HG02884 (cell line): ENCODE measurements at regions not wholly inside any gene's neighbourhood (a gene's known extent, or its start where the extent isn't known, plus 50 kb on each side); places are given as distances from the start of the nearest gene placed in this dataset.

ENCODE experiments used
- ATAC-seq: cut with Tn5 transposase; IDR thresholded peaks from one replicate; pipeline ENCODE4 v1.9.1; 2021; ENCODE audit warnings: mild to moderate bottlenecking, moderate library complexity; ENCODE audit not compliant: unreplicated experiment

GRCh38 chrX:38987198-38987651, 186.0 kb downstream of the MID1IP1 start:
- no peak for ATAC-seq

GRCh38 chrX:38988301-38988700, 187.0 kb downstream of the MID1IP1 start:
- no peak for ATAC-seq

DNA sequence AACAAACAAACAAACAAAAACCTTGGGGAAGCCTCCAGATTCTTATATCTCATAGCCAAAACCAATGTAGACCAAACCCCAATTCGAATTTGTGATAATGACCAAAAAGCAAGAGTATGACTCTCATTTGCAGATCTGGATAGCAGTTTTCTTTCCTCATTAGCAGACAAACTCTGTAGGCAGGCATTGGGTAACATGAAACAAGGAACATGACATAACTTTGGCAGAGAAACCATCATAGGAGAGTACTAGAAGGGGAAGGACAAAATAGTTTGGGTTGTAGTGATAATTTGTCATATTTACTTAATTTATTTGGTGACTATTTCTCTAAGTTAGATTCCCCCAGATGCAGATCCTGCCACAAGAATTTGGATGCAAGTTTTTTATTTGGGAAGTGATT, 187.8 kb downstream of the MID1IP1 start:
- no peak for ATAC-seq

GRCh38 chrX:38991656-38992440, 190.6 kb downstream of the MID1IP1 start:
- ATAC-seq = no peak

- ATAC-seq = no peak
Measured at GRCh38 chrX:38992441-38993096, 191.3 kb downstream of the MID1IP1 start.

GRCh38 chrX:38993500-38993899, 192.2 kb downstream of the MID1IP1 start:
- ATAC-seq = no peak

- no peak for ATAC-seq
Measured at GRCh38 chrX:38999099-38999498, 197.8 kb downstream of the MID1IP1 start.

DNA sequence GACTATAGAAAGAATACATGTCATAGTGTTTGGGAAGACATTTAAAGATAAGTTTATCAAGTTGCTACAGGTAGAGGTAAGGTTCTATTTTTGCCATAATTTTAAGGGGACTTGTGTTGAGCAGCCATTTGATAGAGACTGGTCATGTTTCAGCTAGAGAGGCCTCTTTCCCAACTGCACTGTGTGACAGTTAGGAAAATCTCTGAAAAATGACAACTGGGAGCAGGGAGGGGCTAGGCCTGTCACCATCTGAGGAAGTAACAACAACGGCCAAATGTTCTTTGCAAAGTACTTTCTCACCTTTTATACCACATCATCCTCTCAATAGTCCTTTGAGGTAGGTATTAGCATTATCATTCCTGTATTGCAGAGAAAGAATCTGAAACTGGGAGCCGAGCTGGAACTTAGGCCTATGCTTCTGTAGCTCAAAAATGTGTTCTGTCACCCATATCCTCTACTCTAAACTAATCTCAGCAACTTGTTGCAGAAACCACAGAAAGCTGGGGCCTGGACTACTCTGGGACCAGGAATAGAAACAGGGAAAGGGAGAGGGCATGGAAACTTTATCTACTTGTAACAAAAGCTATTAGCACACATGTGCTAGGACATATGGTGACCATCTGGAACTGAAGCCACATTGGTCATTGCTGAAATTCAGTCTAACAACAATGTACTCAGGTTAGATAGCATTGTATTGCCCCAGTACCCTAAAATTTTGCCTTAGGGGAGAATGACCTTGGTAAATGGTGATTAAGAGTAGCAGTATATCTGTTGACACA, 198.9 kb downstream of the MID1IP1 start:
- no peak for ATAC-seq

- no peak for ATAC-seq
Measured at GRCh38 chrX:39000802-39001201, 199.5 kb downstream of the MID1IP1 start.

DNA sequence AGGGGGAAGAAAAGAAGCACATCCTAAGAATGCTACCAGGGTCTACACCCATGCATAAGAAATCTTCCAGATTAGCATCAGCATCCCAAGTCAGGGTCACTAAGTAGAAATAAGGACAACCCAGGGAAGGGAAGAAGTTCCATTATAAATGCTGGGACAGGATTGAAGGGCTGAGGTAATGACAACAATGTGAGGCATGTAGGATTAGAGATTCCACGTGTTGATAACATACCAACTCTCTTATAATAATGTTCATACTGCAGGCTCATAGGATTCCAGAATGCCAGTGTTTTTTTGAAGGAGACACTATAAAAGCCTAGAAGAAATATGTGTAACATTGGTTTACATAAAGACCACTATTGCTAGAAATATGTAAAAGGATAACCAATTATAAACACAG, 201.2 kb downstream of the MID1IP1 start:
- no peak for ATAC-seq

GRCh38 chrX:39008549-39008948, 207.3 kb downstream of the MID1IP1 start:
- no peak for ATAC-seq

DNA sequence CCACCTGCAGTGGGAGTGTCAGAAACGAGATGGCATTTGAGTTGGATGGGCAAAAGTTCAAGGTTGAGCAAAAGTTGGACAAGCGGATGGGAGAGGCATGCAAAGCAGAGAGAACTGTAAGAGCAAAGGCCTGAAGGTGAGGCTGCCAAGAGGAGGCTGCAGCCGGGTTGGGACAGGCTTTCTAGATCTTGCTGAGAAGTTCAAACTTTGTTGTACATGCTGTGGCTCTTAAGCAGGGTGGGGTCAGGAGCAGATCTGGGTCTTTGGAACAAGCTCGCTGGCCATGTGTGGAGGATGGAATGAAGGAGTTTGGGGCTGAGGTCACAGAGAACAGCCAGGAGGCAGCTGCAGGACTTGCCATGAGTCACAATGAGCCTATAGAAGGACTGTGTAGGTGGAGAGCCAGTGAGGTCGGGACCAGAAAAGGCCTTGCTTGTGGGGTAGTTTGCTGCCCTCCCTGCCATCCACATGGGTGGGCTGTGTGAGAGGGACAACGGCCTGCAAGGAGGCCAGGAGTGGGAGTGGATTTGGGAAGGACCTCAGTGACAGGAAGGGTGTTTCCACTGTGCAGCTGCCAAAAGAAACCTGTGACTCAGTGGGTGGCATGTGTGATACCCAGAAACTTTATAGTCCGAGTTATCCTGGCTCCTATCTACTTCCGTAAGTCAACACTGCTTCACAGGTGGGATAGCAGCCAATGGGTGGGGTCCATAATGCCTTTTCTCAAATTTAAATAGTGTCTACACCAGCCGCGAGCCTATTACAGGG, 210.4 kb downstream of the MID1IP1 start:
- ATAC-seq = no peak

DNA sequence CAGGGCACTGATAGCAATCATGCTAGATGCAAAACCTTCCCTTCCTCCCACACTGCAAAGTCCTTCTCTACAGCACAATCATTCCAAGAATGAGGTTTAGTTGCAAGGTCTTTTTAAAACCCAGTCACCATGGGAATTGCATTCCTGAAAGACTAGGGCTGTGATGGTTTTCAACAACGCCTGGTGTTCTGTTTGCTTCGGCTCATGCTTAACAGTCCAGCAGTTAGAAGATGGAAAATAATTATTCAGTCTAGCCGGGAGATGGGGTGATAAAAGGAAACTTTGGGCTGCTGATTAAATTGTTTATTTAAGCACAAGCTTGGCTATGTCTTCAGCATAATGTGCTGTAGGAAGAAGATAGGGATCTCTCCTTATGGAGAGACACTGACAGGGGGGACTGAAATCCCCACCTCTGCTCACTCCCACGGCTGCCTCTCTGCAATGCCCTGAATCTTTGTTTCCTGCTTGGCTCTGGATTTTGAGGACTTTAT, 211.4 kb downstream of the MID1IP1 start:
- ATAC-seq = no peak

DNA sequence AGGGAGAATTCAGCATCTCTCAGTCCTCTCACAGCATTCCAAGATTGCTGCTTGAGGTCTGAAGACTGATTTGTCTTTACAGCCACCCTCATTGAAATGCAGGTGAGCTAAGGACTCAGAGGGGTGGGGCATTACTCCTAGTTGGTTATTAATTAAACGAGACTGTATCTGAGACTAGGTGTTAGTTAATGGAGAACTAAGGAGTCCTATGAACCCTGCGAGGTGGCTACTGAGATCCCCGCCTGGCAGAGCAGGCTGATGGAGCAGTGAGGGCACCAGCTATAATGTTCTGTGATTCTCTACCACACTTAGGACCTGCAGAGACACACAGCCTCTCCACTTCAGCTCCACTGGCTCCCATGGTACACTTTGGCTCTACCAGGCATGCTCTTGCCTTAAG, 215.3 kb downstream of the MID1IP1 start:
- ATAC-seq = no peak

DNA sequence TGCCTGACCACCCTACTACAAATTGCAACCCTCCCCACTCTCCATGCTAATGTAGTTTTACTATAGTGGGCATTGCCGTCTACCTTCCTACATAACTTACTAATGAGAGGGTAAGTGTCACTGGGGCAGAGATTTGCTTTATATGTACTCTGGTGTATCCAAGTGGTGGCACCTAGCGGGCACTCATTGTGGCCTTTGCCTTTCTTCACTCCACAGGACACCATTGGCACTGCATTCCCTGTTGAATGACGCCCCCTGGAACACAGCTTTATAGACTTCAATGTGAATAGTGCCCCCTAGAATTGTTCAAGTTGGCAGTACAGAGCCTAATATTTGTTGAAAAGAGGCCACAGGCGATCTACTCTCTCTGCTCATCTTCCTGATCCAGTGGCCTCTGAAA, 215.8 kb downstream of the MID1IP1 start:
- ATAC-seq = no peak

DNA sequence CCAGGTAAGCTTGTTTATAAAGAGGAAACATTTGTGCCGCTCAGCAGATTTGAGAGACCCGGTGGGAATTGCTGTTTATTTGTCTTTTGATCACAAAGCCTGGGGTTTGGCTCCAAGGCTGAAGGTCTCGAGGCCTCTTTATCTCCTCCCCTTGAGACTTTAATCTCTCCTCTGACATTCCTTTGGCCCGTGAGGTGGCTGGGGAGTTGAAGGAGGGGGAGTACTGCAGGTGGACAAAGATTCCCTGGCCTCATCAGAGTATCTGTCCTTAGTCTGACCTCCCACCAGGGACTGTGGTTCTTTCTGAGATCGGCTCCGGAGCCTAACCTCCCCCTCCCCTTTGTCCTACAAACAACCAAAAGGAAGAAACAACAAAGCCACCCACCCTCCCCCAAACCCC, 216.5 kb downstream of the MID1IP1 start:
- ATAC-seq = no peak

DNA sequence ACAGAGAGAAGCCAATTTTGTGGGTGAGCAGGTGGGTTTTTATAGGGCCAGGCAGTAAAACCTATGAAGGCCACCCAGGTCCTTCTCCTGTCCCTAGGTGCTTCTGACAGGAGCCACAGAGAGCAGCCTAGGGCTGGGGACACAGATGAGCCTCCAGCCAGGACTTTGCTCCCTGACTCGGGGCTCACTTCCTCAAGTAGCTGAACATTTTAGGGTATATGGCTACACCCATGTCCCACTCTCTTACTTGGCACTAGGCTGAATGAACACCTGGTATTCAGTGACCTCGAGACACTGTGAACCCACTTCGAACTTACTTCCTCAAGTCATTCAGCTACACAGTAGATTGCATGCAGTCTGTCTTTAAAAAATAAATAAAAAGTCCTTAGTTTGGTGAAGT, 217.3 kb downstream of the MID1IP1 start:
- ATAC-seq = no peak

DNA sequence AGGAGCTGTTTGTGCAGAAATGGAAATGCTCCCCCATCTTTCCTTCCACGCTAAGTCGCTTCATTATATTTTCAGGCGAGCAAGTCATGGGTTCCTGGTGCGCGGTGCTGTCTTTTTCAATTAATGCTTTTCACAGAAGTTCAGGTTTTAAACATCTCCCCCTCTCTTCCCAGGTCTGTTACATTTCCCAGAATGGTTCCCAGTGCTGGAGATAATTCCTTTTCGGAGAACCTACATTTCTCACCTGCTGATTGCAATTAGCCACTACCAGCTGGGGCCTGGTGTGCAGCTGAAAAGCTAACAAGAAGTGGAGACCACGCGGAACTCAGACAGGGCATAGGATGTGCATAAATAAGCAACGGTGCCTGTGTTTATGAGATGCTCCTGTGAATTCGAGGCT, 217.8 kb downstream of the MID1IP1 start:
- ATAC-seq = no peak

- no peak for ATAC-seq
Measured at GRCh38 chrX:39020051-39020669, 218.9 kb downstream of the MID1IP1 start.

DNA sequence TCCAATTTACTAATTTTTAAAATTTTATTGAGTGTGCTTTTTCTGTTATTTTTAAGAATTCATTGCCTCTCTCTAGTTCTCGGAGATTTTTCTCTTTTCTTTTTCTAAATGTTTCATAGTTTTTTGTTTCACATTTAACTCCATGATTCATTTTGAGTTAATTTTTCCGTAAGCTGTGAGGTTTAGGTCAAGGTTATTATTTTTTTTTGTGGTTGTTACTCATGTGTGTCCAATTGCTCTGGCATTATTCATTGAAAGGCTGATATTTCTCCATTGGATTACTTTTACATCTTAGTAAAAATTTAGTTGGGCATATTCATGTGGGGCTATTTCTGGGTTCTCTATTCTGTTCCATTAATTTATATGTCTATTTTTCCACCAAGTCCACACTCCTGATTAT, 220.8 kb downstream of the MID1IP1 start:
- ATAC-seq = no peak
